Brain microvascular endothelial cell (primary cell): ENCODE measurements at regions not wholly inside any gene's neighbourhood (a gene's known extent, or its start where the extent isn't known, plus 50 kb on each side); places are given as distances from the start of the nearest gene placed in this dataset.

ENCODE experiments used
- DNase-seq: peaks from one replicate; pipeline ENCODE4 v3.0.0-alpha.2; 2020
- H3K27ac ChIP-seq: fragments of 250-450 bp; sonication (Bioruptor Pico); 2 replicates; pipeline ENCODE4 v1.5.1; 2020; ENCODE audit warnings: mild to moderate bottlenecking, moderate library complexity
- H3K27me3 ChIP-seq: fragments of 250-450 bp; sonication (Bioruptor Pico); replicated peaks from 2 replicates; pipeline ENCODE4 v1.5.1; 2020; ENCODE audit warnings: mild to moderate bottlenecking
- H3K36me3 ChIP-seq: fragments of 250-450 bp; sonication (Bioruptor Pico); replicated peaks from 2 replicates; pipeline ENCODE4 v1.5.1; 2020; ENCODE audit warnings: mild to moderate bottlenecking
- H3K4me3 ChIP-seq: 2 replicates; pipeline ENCODE4 v1.5.1; 2011; ENCODE audit warnings: low read depth, mild to moderate bottlenecking, control low read depth, low read length, moderate library complexity
- in situ Hi-C: cut with HindIII; loops from 2 replicates; pipeline ENCODE4 v1.10.0; 2017; ENCODE audit warnings: low sequenced_read_pairs, low pct_ligation_motif_present
- TF ChIP-seq, protein P1 (sequence below): IDR thresholded peaks from 2 replicates; pipeline ENCODE4 v1.5.1; 2011; ENCODE audit warnings: low read depth, mild to moderate bottlenecking, moderate library complexity, low read length, control low read depth, inconsistent platforms; ENCODE audit errors: missing control alignments

DNA sequence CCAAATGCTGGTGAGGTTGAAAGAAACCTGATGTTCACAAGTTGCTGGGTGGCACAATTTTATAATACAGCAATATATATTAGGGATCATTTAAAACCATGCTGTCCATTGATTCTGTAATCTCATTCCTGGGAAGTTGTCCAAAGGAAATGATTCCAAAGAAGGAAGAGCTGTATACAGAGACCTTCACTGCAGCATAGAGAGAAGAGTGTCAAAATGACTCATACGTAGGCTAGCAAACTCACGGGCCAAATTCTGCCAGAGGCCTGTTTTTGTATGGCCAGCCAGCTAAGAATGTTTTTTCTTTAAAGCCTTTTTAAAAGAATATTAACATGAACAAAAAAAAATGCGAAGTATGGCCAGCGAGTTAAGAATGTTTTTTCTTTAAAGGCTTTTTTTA lies 69.2 kb upstream of the MED13L start:
- no peak overlapping the region for H3K27ac ChIP-seq
- TF ChIP-seq, protein P1, sequence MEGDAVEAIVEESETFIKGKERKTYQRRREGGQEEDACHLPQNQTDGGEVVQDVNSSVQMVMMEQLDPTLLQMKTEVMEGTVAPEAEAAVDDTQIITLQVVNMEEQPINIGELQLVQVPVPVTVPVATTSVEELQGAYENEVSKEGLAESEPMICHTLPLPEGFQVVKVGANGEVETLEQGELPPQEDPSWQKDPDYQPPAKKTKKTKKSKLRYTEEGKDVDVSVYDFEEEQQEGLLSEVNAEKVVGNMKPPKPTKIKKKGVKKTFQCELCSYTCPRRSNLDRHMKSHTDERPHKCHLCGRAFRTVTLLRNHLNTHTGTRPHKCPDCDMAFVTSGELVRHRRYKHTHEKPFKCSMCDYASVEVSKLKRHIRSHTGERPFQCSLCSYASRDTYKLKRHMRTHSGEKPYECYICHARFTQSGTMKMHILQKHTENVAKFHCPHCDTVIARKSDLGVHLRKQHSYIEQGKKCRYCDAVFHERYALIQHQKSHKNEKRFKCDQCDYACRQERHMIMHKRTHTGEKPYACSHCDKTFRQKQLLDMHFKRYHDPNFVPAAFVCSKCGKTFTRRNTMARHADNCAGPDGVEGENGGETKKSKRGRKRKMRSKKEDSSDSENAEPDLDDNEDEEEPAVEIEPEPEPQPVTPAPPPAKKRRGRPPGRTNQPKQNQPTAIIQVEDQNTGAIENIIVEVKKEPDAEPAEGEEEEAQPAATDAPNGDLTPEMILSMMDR: no peak
- H3K36me3 ChIP-seq: no peaks in the 10 kb centered on the region
- in situ Hi-C loops: no loop called here
- no peaks in the 10 kb centered on the region for H3K27me3 ChIP-seq
- DNase-seq: peak; percentile 76
- no peak overlapping the region for H3K4me3 ChIP-seq

DNA sequence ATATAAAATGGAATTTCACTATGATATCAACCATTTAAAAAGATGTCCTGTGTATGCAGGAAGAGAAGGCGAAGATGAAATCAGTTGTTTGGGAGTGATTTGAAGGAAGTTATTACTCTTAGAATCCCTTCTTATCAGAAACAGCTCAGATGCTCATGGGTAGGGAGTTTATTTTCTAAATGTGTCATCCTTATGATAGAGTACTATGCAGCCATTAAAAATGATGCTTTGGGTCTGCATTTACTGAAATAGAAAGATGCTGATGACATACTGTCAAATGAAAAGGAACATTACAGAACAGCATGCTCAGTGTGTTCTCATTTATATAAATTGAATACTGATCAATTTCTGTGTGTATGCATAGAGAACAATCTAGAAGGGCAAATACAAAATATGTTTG lies 69.8 kb upstream of the MED13L start:
- in situ Hi-C loops: no loop called here
- TF ChIP-seq, protein P1: no peak
- no peak overlapping the region for H3K27ac ChIP-seq
- no peak overlapping the region for H3K4me3 ChIP-seq
- H3K27me3 ChIP-seq: no peaks in the 10 kb centered on the region
- no peaks in the 10 kb centered on the region for H3K36me3 ChIP-seq
- no peak for DNase-seq

DNA sequence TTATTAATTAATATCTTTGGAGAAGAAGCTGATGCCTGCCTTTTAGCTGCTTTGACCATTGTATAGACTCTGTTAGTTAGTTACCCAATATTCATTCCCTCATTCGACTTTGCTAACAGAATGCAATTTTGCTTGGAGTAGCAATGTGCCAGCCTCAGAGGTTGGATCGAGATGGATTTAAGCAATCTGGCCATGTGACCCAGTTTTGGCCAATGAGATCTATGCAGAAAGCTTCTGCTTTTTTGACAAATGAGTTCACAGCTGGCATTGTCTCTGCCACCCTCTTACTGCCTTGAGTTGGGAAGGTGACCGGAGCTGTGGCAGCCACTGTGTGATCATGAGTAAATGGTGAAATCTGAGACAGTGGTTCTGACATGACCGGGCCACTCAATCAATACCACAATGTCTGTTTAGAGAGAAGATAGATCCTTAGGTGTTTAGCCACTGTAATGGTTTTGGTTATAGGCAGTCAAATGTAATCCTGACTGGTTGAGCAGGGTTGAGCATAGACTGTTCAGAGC lies 74.9 kb upstream of the MED13L start:
- Histone ChIP-seq H3K36me3 (no peaks in the 10 kb centered on the region), H3K27ac (no peak overlapping the region), H3K4me3 (no peak overlapping the region), H3K27me3 (no peaks in the 10 kb centered on the region)
- DNase-seq: no peak
- in situ Hi-C loops: no loop called here
- TF ChIP-seq, protein P1: no peak

DNA sequence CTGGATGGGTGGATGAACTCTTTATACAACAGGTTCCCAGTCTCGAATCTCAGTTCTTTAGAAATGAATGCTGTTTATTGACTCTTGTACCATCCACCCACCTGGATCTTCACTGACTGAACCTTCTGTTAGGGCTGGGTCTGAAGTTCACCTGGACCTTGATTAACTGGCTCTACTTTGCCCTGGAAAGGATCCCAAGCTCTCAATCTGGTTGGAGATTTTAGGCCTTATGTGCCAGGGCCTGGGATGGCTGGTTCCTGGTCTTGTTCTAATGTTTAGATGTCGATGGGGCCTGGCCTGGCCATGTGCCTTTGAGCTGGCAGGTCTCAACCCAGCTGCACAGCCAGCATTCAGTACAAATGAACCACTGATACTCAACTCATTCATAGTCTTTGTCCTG lies 76.5 kb upstream of the MED13L start:
- in situ Hi-C loops: no loop called here
- H3K27me3 ChIP-seq: no peaks in the 10 kb centered on the region
- no peaks in the 10 kb centered on the region for H3K36me3 ChIP-seq
- no peak for DNase-seq
- H3K27ac ChIP-seq: no peak overlapping the region
- no peak overlapping the region for H3K4me3 ChIP-seq
- TF ChIP-seq, protein P1: no peak

DNA sequence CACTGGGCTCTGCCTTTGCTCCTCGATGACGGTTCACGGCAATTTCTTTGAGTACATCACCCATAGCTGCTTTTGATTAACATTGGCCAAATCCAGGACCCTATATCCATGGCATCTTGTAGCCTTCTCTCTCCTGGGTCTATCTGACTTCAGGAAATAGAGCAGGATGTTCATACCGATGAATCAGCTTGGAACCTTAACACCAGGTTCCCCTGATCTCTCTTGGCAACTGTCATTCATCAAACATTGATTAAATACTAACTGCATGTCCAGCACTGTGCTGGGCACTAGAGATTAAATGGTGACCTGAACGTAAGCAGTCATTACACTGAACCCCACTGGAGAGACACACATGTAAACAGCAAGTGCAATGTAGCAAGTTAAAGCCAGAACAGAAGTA lies 77.0 kb upstream of the MED13L start:
- DNase-seq: no peak
- Histone ChIP-seq H3K4me3 (no peak overlapping the region), H3K36me3 (no peaks in the 10 kb centered on the region), H3K27ac (no peak overlapping the region), H3K27me3 (no peaks in the 10 kb centered on the region)
- in situ Hi-C loops: no loop called here
- TF ChIP-seq, protein P1: no peak
